ENCODE measurements at regions not wholly inside any gene's neighbourhood (a gene's known extent, or its start where the extent isn't known, plus 50 kb on each side); places are given as distances from the start of the nearest gene placed in this dataset.
"Not testable (repeated sequence)": the region's sequence is repeated elsewhere in the genome, so short reads cannot be mapped to it uniquely, and the experiment has no call there.

GRCh38 chr13:83101574-83102247 is 780.6 kb downstream of the SLITRK1 start:
- TF ChIP-seq CTCF, POLR2A (IDR thresholded peaks at IDR 0.05): not testable (repeated sequence)
